ENCODE measurements at regions not wholly inside any gene's neighbourhood (a gene's known extent, or its start where the extent isn't known, plus 50 kb on each side); places are given as distances from the start of the nearest gene placed in this dataset.

DNA sequence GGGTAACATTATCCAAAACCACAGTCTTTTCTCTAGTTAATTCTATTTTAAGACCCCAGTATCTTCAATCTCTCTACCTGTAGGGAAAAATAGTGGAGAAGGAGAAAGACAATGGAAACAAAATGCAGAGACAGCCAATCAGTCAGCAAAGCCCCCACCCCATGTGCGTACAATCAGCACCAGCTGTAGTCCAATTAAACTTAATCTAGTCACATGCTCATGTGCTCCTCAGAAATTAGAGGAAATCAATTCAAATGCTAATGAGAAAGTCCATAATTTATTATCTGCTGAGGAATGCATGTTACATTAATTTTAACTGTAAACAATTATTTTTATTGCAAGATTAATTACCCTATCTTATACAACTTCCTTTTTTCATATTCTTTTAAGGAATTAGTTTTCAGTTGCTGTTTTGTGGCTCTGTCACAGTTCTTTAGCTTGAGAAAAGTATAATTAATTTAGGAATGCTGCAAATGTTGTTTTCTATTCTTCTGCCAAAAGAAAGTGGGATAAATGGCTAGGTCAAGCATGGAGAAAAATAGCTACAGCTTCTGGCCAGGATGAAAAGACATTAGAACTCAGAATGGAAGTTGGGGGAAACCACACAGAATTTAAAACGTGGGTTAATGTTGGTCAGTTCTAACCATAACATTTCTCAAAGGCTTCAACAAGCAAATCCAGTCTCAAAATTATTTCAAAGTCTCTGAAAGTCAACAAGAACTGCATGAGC, 232.4 kb upstream of the HNRNPA3 start:
- ATAC-seq = no peak
- no peak overlapping the region for H2AFZ ChIP-seq (ENCODE audit: low read length)
- H3K27ac ChIP-seq (ENCODE audit: extremely low read length, insufficient read depth, low read length) = no peak overlapping the region
- peaks cover 0 to 2% of the 10 kb centered on the region in 2 experiments; a peak in 1 of 5 replicates for H3K27me3 ChIP-seq (ENCODE audit: control insufficient read depth in 1 of 2, insufficient read depth in 2 of 2, low read length in 2 of 2)
- no peaks in the 10 kb centered on the region for H3K79me2 ChIP-seq (ENCODE audit: insufficient read depth, low read length)
- no peak overlapping the region for H3K4me3 ChIP-seq (replicated peaks in 1 of 3; ENCODE audit: insufficient read depth in 1 of 3, low read depth in 2 of 3, low read length in 3 of 3)
- in situ Hi-C loops (cut with HindIII; ENCODE audit: extremely low pct_ligation_motif_present, low pct_unique_long_range_greater_than_20kb) = no loop called here
- intact Hi-C loops (cut with micrococcal nuclease; ENCODE audit: unreplicated experiment) = no loop called here
- H4K20me1 ChIP-seq (ENCODE audit: insufficient read depth, low read length) = no peaks in the 10 kb centered on the region
- BruUV-seq (replicated peaks) = no TSS peak
- no peak for FAIRE-seq
- H3K36me3 ChIP-seq (replicated peaks in 1 of 2; ENCODE audit: control insufficient read depth in 1 of 2, insufficient read depth in 2 of 2, low read length in 2 of 2) = no peaks in the 10 kb centered on the region
- H3K4me1 ChIP-seq (ENCODE audit: insufficient read depth, low read length) = no peaks in the 10 kb centered on the region
- H3K9me3 ChIP-seq (ENCODE audit: low read length) = no peaks in the 10 kb centered on the region
- no peak for DNase-seq (ENCODE audit: low spot score)
- no peak overlapping the region for H3K4me2 ChIP-seq (ENCODE audit: low read depth, low read length)
- H3K9ac ChIP-seq (ENCODE audit: insufficient read depth, low read depth, low read length) = no peak overlapping the region
- POLR2A ChIA-PET = no interaction called here
- 0% methylated on average over 2 of the region's 2 CpGs for WGBS (ENCODE audit: low lambda C conversion rate)
- TF ChIP-seq ETV6 (CRISPR knock-in tag; conservative IDR thresholded peaks at IDR 0.05) (no peak), ZNF124 (CRISPR knock-in tag; IDR thresholded peaks at IDR 0.05) (no peak), ZNF3 (CRISPR knock-in tag; IDR thresholded peaks at IDR 0.05) (no peak), ZNF451 (CRISPR knock-in tag; IDR thresholded peaks at IDR 0.05) (no peak)
- TF ChIP-seq, protein P1, sequence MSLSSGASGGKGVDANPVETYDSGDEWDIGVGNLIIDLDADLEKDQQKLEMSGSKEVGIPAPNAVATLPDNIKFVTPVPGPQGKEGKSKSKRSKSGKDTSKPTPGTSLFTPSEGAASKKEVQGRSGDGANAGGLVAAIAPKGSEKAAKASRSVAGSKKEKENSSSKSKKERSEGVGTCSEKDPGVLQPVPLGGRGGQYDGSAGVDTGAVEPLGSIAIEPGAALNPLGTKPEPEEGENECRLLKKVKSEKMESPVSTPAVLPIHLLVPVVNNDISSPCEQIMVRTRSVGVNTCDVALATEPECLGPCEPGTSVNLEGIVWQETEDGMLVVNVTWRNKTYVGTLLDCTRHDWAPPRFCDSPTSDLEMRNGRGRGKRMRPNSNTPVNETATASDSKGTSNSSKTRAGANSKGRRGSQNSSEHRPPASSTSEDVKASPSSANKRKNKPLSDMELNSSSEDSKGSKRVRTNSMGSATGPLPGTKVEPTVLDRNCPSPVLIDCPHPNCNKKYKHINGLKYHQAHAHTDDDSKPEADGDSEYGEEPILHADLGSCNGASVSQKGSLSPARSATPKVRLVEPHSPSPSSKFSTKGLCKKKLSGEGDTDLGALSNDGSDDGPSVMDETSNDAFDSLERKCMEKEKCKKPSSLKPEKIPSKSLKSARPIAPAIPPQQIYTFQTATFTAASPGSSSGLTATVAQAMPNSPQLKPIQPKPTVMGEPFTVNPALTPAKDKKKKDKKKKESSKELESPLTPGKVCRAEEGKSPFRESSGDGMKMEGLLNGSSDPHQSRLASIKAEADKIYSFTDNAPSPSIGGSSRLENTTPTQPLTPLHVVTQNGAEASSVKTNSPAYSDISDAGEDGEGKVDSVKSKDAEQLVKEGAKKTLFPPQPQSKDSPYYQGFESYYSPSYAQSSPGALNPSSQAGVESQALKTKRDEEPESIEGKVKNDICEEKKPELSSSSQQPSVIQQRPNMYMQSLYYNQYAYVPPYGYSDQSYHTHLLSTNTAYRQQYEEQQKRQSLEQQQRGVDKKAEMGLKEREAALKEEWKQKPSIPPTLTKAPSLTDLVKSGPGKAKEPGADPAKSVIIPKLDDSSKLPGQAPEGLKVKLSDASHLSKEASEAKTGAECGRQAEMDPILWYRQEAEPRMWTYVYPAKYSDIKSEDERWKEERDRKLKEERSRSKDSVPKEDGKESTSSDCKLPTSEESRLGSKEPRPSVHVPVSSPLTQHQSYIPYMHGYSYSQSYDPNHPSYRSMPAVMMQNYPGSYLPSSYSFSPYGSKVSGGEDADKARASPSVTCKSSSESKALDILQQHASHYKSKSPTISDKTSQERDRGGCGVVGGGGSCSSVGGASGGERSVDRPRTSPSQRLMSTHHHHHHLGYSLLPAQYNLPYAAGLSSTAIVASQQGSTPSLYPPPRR (CRISPR knock-in tag; IDR thresholded peaks at IDR 0.05; ENCODE audit: borderline replicate concordance) = no peak
- CTCF ChIA-PET (ENCODE audit: low intra/inter-chr PET ratio, low total read pairs) = no interaction called here

Data from HepG2 (cell line).